Kidney capillary endothelial cell (primary cell): ENCODE measurements at regions not wholly inside any gene's neighbourhood (a gene's known extent, or its start where the extent isn't known, plus 50 kb on each side); places are given as distances from the start of the nearest gene placed in this dataset.
"Not testable (repeated sequence)": the region's sequence is repeated elsewhere in the genome, so short reads cannot be mapped to it uniquely, and the experiment has no call there.

Experiments used
- DNase-seq: peaks from one replicate; pipeline ENCODE4 v3.0.0-alpha.2; 2018; ENCODE audit warnings: low spot score

- DNase-seq, result no peak
Observed at GRCh38 chr22:49525801-49526535, 301.7 kb downstream of the BRD1 start.

- DNase-seq, result no peak
Observed at GRCh38 chr22:49525360-49525759, 302.3 kb downstream of the BRD1 start.

- DNase-seq, result no peak
Observed at GRCh38 chr22:49524362-49524761, 303.3 kb downstream of the BRD1 start.

- DNase-seq, result no peak
Observed at GRCh38 chr22:49523374-49524008, 304.2 kb downstream of the BRD1 start.

- no peak for DNase-seq
Observed at GRCh38 chr22:49522582-49523373, 304.9 kb downstream of the BRD1 start.

- DNase-seq, result no peak
Observed at GRCh38 chr22:49521787-49522224, 305.9 kb downstream of the BRD1 start.

- DNase-seq, result no peak
Observed at GRCh38 chr22:49519117-49519737, 308.4 kb downstream of the BRD1 start.

- DNase-seq, result no peak
Observed at GRCh38 chr22:49518436-49518970, 309.2 kb downstream of the BRD1 start.

- no peak for DNase-seq
Observed at GRCh38 chr22:49517667-49518185, 309.9 kb downstream of the BRD1 start.

GRCh38 chr22:49517211-49517610 is 310.5 kb downstream of the BRD1 start:
- DNase-seq, result no peak

- no peak for DNase-seq
Observed at GRCh38 chr22:49515475-49515874, 312.2 kb downstream of the BRD1 start.

GRCh38 chr22:49514641-49515040 is 313.0 kb downstream of the BRD1 start:
- no peak for DNase-seq

- DNase-seq, result no peak
Observed at GRCh38 chr22:49514211-49514610, 313.5 kb downstream of the BRD1 start.

GRCh38 chr22:49513358-49513851 is 314.3 kb downstream of the BRD1 start:
- DNase-seq, result no peak

GRCh38 chr22:49512487-49513165 is 315.0 kb downstream of the BRD1 start:
- no peak for DNase-seq

GRCh38 chr22:49511393-49512189 is 316.1 kb downstream of the BRD1 start:
- not testable (repeated sequence) for DNase-seq

- no peak for DNase-seq
Observed at GRCh38 chr22:49510718-49511117, 317.0 kb downstream of the BRD1 start.

- DNase-seq, result no peak
Observed at GRCh38 chr22:49509016-49509415, 318.7 kb downstream of the BRD1 start.

GRCh38 chr22:49508561-49508960 is 319.1 kb downstream of the BRD1 start:
- DNase-seq, result no peak

- DNase-seq, result no peak
Observed at GRCh38 chr22:49507607-49508292, 319.9 kb downstream of the BRD1 start.
